PC-9 (cell line): ENCODE measurements at regions not wholly inside any gene's neighbourhood (a gene's known extent, or its start where the extent isn't known, plus 50 kb on each side); places are given as distances from the start of the nearest gene placed in this dataset.
A peak's percentile ranks its signal among the peaks of the same experiment; 100 is the strongest.

Experiments
- BruUV-seq: library from RNA; stranded (reverse); fragments of 400-500 nt; replicated peaks from 2 replicates; lab custom pipeline; 2021; lab: Mats Ljungman, UMichigan
- CTCF ChIA-PET: fragments of 300-600 bp; sonication (Branson Sonifier 250); formaldehyde crosslinking; loops from one replicate; lab custom pipeline; 2022; ENCODE audit warnings: antibody characterized with exemption; lab: Charles Lee
- POLR2A ChIA-PET: fragments of 300-600 bp; sonication (Branson Sonifier 250); formaldehyde crosslinking; loops from one replicate; lab custom pipeline; 2022; ENCODE audit warnings: antibody characterized with exemption; ENCODE audit not compliant: unreplicated experiment; lab: Charles Lee
- DNase-seq, 2 experiments: peaks; one replicate each; pipeline versions ENCODE4 v3.0.0 to v3.0.0-alpha.2; 2015 to 2022; ENCODE audit warnings: mixed read lengths in 1 of 2
- H2AFZ ChIP-seq: fragments of 200-600 bp; sonication (generic); 2 replicates; pipeline ENCODE4 v1.8.1; 2017; ENCODE audit warnings: antibody characterized with exemption
- H3F3A ChIP-seq: fragments of 200-600 bp; sonication (generic); 2 replicates; pipeline ENCODE4 v1.8.1; 2017; ENCODE audit warnings: antibody characterized with exemption, mild to moderate bottlenecking, low read depth; ENCODE audit not compliant: insufficient read depth
- H3K27ac ChIP-seq: fragments of 200-600 bp; sonication (generic); 2 replicates; pipeline ENCODE4 v1.6.1; 2016; ENCODE audit warnings: mixed run types
- H3K27me3 ChIP-seq: fragments of 200-600 bp; sonication (generic); 2 replicates; pipeline ENCODE4 v1.6.1; 2016; ENCODE audit warnings: low read depth, mixed run types; ENCODE audit not compliant: insufficient read depth
- H3K36me3 ChIP-seq: fragments of 200-600 bp; sonication (generic); 2 replicates; pipeline ENCODE4 v1.6.1; 2016; ENCODE audit warnings: low read depth, mixed run types
- H3K4me1 ChIP-seq: fragments of 200-600 bp; sonication (generic); replicated peaks from 2 replicates; pipeline ENCODE4 v1.6.1; 2016; ENCODE audit warnings: mixed run types; ENCODE audit not compliant: insufficient read depth
- H3K4me2 ChIP-seq: fragments of 200-600 bp; sonication (generic); 2 replicates; pipeline ENCODE4 v1.6.1; 2017; ENCODE audit warnings: mixed run types
- H3K4me3 ChIP-seq: fragments of 200-600 bp; sonication (generic); 2 replicates; pipeline ENCODE4 v1.6.1; 2016; ENCODE audit warnings: mixed run types
- H3K79me2 ChIP-seq: fragments of 200-600 bp; sonication (generic); 2 replicates; pipeline ENCODE4 v1.6.1; 2017; ENCODE audit warnings: low read depth, mixed run types
- H3K9me2 ChIP-seq: fragments of 200-600 bp; sonication (generic); 2 replicates; pipeline ENCODE4 v1.8.1; 2017; ENCODE audit warnings: mild to moderate bottlenecking; ENCODE audit not compliant: insufficient read depth
- H3K9me3 ChIP-seq: fragments of 200-600 bp; sonication (generic); 2 replicates; pipeline ENCODE4 v1.8.1; 2016; ENCODE audit warnings: low read depth; ENCODE audit not compliant: insufficient read depth
- H4K20me1 ChIP-seq: fragments of 200-600 bp; sonication (generic); 2 replicates; pipeline ENCODE4 v1.8.1; 2017; ENCODE audit not compliant: insufficient read depth
- CTCF ChIP-seq: fragments of 200-600 bp; sonication (generic); conservative IDR thresholded peaks from 2 replicates; pipeline ENCODE4 v1.6.1; 2017; ENCODE audit warnings: mixed run types, antibody characterized with exemption, mild to moderate bottlenecking, moderate library complexity
- EZH2 ChIP-seq: fragments of 200-600 bp; sonication (generic); IDR thresholded peaks from 2 replicates; pipeline ENCODE4 v1.8.0; 2017; ENCODE audit warnings: antibody characterized with exemption, low read depth
- intact Hi-C: fragments of 100-400 bp; cut with micrococcal nuclease; formaldehyde crosslinking; loops from one replicate; pipeline ENCODE4 v1.10.0; 2022; ENCODE audit not compliant: unreplicated experiment

GRCh38 chr5:90056911-90057705 lies 352.4 kb downstream of the CETN3 start:
- Histone ChIP-seq H3K4me1 (no peaks in the 10 kb centered on the region), H3K27ac (no peak overlapping the region), H4K20me1 (no peaks in the 10 kb centered on the region), H3K4me2 (no peak overlapping the region), H3K36me3 (no peaks in the 10 kb centered on the region), H3K27me3 (no peaks in the 10 kb centered on the region), H3K79me2 (no peaks in the 10 kb centered on the region), H3K4me3 (no peak overlapping the region), H3F3A (no peaks in the 10 kb centered on the region), H3K9me3 (no peaks in the 10 kb centered on the region), H2AFZ (no peak overlapping the region), H3K9me2 (no peaks in the 10 kb centered on the region)
- TF ChIP-seq CTCF (no peak), EZH2 (no peak)
- intact Hi-C loops: no loop called here
- ChIA-PET CTCF (no interaction called here), POLR2A (no interaction called here)
- no peak for DNase-seq
- no TSS peak for BruUV-seq

GRCh38 chr5:90055831-90056328 lies 353.7 kb downstream of the CETN3 start:
- H3K27ac ChIP-seq: no peak overlapping the region
- H3F3A ChIP-seq: no peaks in the 10 kb centered on the region
- POLR2A ChIA-PET: no interaction called here
- H3K9me3 ChIP-seq: no peaks in the 10 kb centered on the region
- H4K20me1 ChIP-seq: no peaks in the 10 kb centered on the region
- no peaks in the 10 kb centered on the region for H3K9me2 ChIP-seq
- H3K4me1 ChIP-seq: no peaks in the 10 kb centered on the region
- H2AFZ ChIP-seq: no peak overlapping the region
- H3K4me2 ChIP-seq: no peak overlapping the region
- H3K79me2 ChIP-seq: no peaks in the 10 kb centered on the region
- no peak overlapping the region for H3K4me3 ChIP-seq
- no peak for TF ChIP-seq CTCF
- TF ChIP-seq EZH2: no peak
- CTCF ChIA-PET: no interaction called here
- H3K36me3 ChIP-seq: no peaks in the 10 kb centered on the region
- BruUV-seq: no TSS peak
- H3K27me3 ChIP-seq: no peaks in the 10 kb centered on the region
- intact Hi-C loops: no loop called here
- DNase-seq: no peak

- no peak overlapping the region for H3K27ac ChIP-seq
- H3K36me3 ChIP-seq: no peaks in the 10 kb centered on the region
- no peaks in the 10 kb centered on the region for H3K27me3 ChIP-seq
- no peak overlapping the region for H2AFZ ChIP-seq
- intact Hi-C loops: no loop called here
- H3K4me2 ChIP-seq: no peak overlapping the region
- H3K79me2 ChIP-seq: no peaks in the 10 kb centered on the region
- H3K4me3 ChIP-seq: no peak overlapping the region
- no peaks in the 10 kb centered on the region for H3F3A ChIP-seq
- H3K4me1 ChIP-seq: no peaks in the 10 kb centered on the region
- TF ChIP-seq EZH2: no peak
- TF ChIP-seq CTCF: no peak
- POLR2A ChIA-PET: no interaction called here
- no peaks in the 10 kb centered on the region for H3K9me3 ChIP-seq
- no peaks in the 10 kb centered on the region for H4K20me1 ChIP-seq
- no TSS peak for BruUV-seq
- no peaks in the 10 kb centered on the region for H3K9me2 ChIP-seq
- peak in 1 of 2 experiments; percentile 35 for DNase-seq
- CTCF ChIA-PET: no interaction called here
Measured at GRCh38 chr5:90054612-90055011, 354.9 kb downstream of the CETN3 start.
